IMR-90 (cell line): ENCODE measurements at regions not wholly inside any gene's neighbourhood (a gene's known extent, or its start where the extent isn't known, plus 50 kb on each side); places are given as distances from the start of the nearest gene placed in this dataset.

Source experiments
- ATAC-seq: fragments of 200-7000 bp; cut with Tn5 transposase; 2 replicates; pipeline ENCODE4 v1.9.1; 2020; ENCODE audit warnings: low read depth, mild to moderate bottlenecking, moderate library complexity
- BruUV-seq: library from RNA; stranded (reverse); fragments of 400-500 nt; replicated peaks from 2 replicates; lab custom pipeline; 2021; lab: Mats Ljungman, UMichigan
- CTCF ChIA-PET: fragments of 300-600 bp; formaldehyde crosslinking; extraction: SDS; loops from one replicate; lab custom pipeline; 2021; ENCODE audit warnings: antibody characterized with exemption; lab: Yijun Ruan, JAX
- POLR2A ChIA-PET: fragments of 300-600 bp; sonication (Branson Sonifier 250); formaldehyde crosslinking; loops from one replicate; lab custom pipeline; 2022; ENCODE audit warnings: antibody characterized with exemption; ENCODE audit not compliant: unreplicated experiment; lab: Charles Lee
- DNase-seq: peaks from one replicate; pipeline ENCODE4 v3.0.0; 2013
- H2AFZ ChIP-seq: replicated peaks from 2 replicates; pipeline ENCODE3; 2013; ENCODE audit warnings: low read length, mild to moderate bottlenecking; ENCODE audit not compliant: poor library complexity
- H2AK5ac ChIP-seq: 2 replicates; pipeline ENCODE4 v1.6.1; 2013; ENCODE audit warnings: low read depth, low read length, inconsistent platforms
- H2AK9ac ChIP-seq: replicated peaks from 2 replicates; pipeline ENCODE3; 2013; ENCODE audit warnings: mild to moderate bottlenecking, low read depth, low read length, moderate library complexity; ENCODE audit not compliant: poor library complexity
- H2BK120ac ChIP-seq: 2 replicates; pipeline ENCODE4 v1.6.1; 2013; ENCODE audit warnings: low read depth, low read length, inconsistent platforms
- H2BK15ac ChIP-seq: 3 replicates; pipeline ENCODE4 v1.6.1; 2013; ENCODE audit warnings: low read depth, low read length, inconsistent platforms
- H2BK20ac ChIP-seq: 2 replicates; pipeline ENCODE4 v1.6.1; 2013; ENCODE audit warnings: low read depth, mild to moderate bottlenecking, inconsistent platforms, low read length, moderate library complexity
- H2BK5ac ChIP-seq: 2 replicates; pipeline ENCODE4 v1.6.1; 2013; ENCODE audit warnings: mild to moderate bottlenecking, low read depth, low read length, inconsistent platforms; ENCODE audit not compliant: poor library complexity, severe bottlenecking
- H3K14ac ChIP-seq: replicated peaks from 2 replicates; pipeline ENCODE4 v1.6.1; 2013; ENCODE audit warnings: low read depth, low read length, inconsistent platforms
- H3K18ac ChIP-seq: 2 replicates; pipeline ENCODE4 v1.6.1; 2013; ENCODE audit warnings: low read depth, low read length, control low read depth
- H3K23ac ChIP-seq: 2 replicates; pipeline ENCODE4 v1.6.1; 2013; ENCODE audit warnings: low read depth, low read length, inconsistent platforms
- H3K27ac ChIP-seq: 2 replicates; pipeline ENCODE4 v1.5.1; 2013; ENCODE audit warnings: mild to moderate bottlenecking, control low read depth, low read length; ENCODE audit not compliant: insufficient read depth
- H3K27me3 ChIP-seq: 2 replicates; pipeline ENCODE4 v1.6.1; 2013; ENCODE audit warnings: low read length; ENCODE audit not compliant: control insufficient read depth, insufficient read depth
- H3K36me3 ChIP-seq: 2 replicates; pipeline ENCODE4 v1.6.1; 2013; ENCODE audit warnings: low read length, mixed read lengths; ENCODE audit not compliant: control insufficient read depth, insufficient read depth
- H3K4ac ChIP-seq: 2 replicates; pipeline ENCODE4 v1.6.1; 2013; ENCODE audit warnings: low read depth, low read length, inconsistent platforms
- H3K4me1 ChIP-seq: 2 replicates; pipeline ENCODE4 v1.6.1; 2013; ENCODE audit warnings: low read length, mixed read lengths; ENCODE audit not compliant: control insufficient read depth, insufficient read depth
- H3K4me2 ChIP-seq: 2 replicates; pipeline ENCODE4 v1.6.1; 2013; ENCODE audit warnings: low read depth, mild to moderate bottlenecking, control low read depth, low read length, moderate library complexity
- H3K4me3 ChIP-seq: 2 replicates; pipeline ENCODE4 v1.5.1; 2013; ENCODE audit warnings: low read depth, mild to moderate bottlenecking, control low read depth, low read length, moderate library complexity; ENCODE audit not compliant: insufficient read depth
- H3K56ac ChIP-seq: 2 replicates; pipeline ENCODE4 v1.6.1; 2013; ENCODE audit warnings: low read length, inconsistent platforms; ENCODE audit not compliant: insufficient read depth; ENCODE audit errors: extremely low read depth
- H3K79me1 ChIP-seq, 2 experiments: 2 replicates each; pipeline ENCODE4 v1.6.1; 2013; ENCODE audit warnings: low read length in 2 of 2, inconsistent platforms in 1 of 2, low read depth in 1 of 2
- H3K9ac ChIP-seq: 2 replicates; pipeline ENCODE4 v1.6.1; 2013; ENCODE audit warnings: low read depth, low read length, control low read depth
- H3K9me1 ChIP-seq: 2 replicates; pipeline ENCODE4 v1.6.1; 2013; ENCODE audit warnings: low read length, inconsistent platforms; ENCODE audit not compliant: insufficient read depth
- H3K9me3 ChIP-seq: 2 replicates; pipeline ENCODE4 v1.6.1; 2013; ENCODE audit warnings: low read length; ENCODE audit not compliant: control insufficient read depth, insufficient read depth
- H4K20me1 ChIP-seq: 2 replicates; pipeline ENCODE4 v1.6.1; 2013; ENCODE audit warnings: low read length, inconsistent platforms; ENCODE audit not compliant: insufficient read depth
- H4K5ac ChIP-seq: 2 replicates; pipeline ENCODE4 v1.6.1; 2013; ENCODE audit warnings: mild to moderate bottlenecking, low read depth, low read length, control low read depth
- H4K8ac ChIP-seq, 2 experiments: 2 replicates each; pipeline ENCODE4 v1.6.1; 2013; ENCODE audit warnings: low read depth in 2 of 2, low read length in 2 of 2, control low read depth in 1 of 2, inconsistent platforms in 1 of 2
- H4K91ac ChIP-seq: 2 replicates; pipeline ENCODE4 v1.6.1; 2013; ENCODE audit warnings: low read depth, low read length, inconsistent platforms; ENCODE audit not compliant: insufficient read depth
- FOS ChIP-seq: fragments of 150-350 bp; IDR thresholded peaks from 2 replicates; pipeline ENCODE4 v1.6.1; 2016; ENCODE audit warnings: low read depth, low read length
- RCOR1 ChIP-seq: IDR thresholded peaks from 2 replicates; pipeline ENCODE4 v1.6.1; 2012; ENCODE audit warnings: mild to moderate bottlenecking, low read length, improper control_type of control experiment; ENCODE audit not compliant: insufficient replicate concordance
- WGBS, 2 experiments: methylation state at CpG; one replicate each; pipeline versions ENCODE4 v1.1.5 to v1.1.7; 2013; ENCODE audit warnings: missing lambda C conversion rate in 2 of 2; ENCODE audit not compliant: insufficient read length in 1 of 2; ENCODE audit errors: extremely low coverage in 2 of 2; 5-methylcytosine and 5-hydroxymethylcytosine counted together
- dilution Hi-C: fragments of 300-500 bp; cut with HindIII; formaldehyde crosslinking; loops from one replicate; pipeline ENCODE4 v1.14.3; 2018; ENCODE audit warnings: low sequenced_read_pairs; ENCODE audit not compliant: unreplicated experiment
- in situ Hi-C: fragments of 300-500 bp; cut with MboI; formaldehyde crosslinking; loops from 3 replicates; pipeline ENCODE4 v1.14.3; 2019; ENCODE audit warnings: low sequenced_read_pairs, inconsistent platforms, mixed read lengths
- intact Hi-C: fragments of 100-400 bp; cut with micrococcal nuclease; formaldehyde crosslinking; loops from 2 replicates; pipeline ENCODE4 v1.10.0; 2022

DNA sequence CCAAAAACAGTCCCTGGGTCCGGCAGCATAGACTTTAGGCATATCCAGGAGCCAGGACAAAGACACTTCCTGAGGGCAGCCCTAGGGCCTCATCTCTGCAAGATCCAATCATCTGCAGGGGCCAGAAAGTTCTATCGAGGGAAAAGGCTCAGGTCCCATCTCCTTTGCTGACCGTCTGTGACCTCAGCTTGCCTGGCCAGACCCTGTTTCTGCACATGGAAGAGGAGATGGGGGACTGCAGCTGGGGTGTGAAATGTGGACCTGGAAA lies 51.0 kb upstream of the FCN1 start:
- CTCF ChIA-PET = no interaction called here
- H3K79me1 ChIP-seq = no peaks in the 10 kb centered on the region
- H2BK20ac ChIP-seq = no peak overlapping the region
- H3K36me3 ChIP-seq = no peaks in the 10 kb centered on the region
- no peak overlapping the region for H2BK5ac ChIP-seq
- WGBS, 2 experiments = 60% methylated on average over 1 of the region's 3 CpGs; no CpG with 5 or more reads in 1 of the 2 experiments
- H3K9me1 ChIP-seq = no peaks in the 10 kb centered on the region
- H3K4me2 ChIP-seq = no peak overlapping the region
- intact Hi-C loops = no loop called here
- no peak for ATAC-seq
- no peak overlapping the region for H2BK15ac ChIP-seq
- no peaks in the 10 kb centered on the region; the same call in 1 of the 2 replicates for H3K4me1 ChIP-seq
- no peak overlapping the region for H3K4me3 ChIP-seq
- no peak overlapping the region for H3K56ac ChIP-seq
- H2AFZ ChIP-seq = no peak overlapping the region
- H2AK9ac ChIP-seq = no peak overlapping the region
- no peak overlapping the region for H3K23ac ChIP-seq
- dilution Hi-C loops = no loop called here
- H4K20me1 ChIP-seq = no peaks in the 10 kb centered on the region
- H2BK120ac ChIP-seq = no peak overlapping the region
- H3K14ac ChIP-seq = no peak overlapping the region
- H3K9me3 ChIP-seq = no peaks in the 10 kb centered on the region
- BruUV-seq = no TSS peak
- TF ChIP-seq FOS (no peak), RCOR1 (no peak)
- H3K4ac ChIP-seq = no peak overlapping the region
- no peak overlapping the region for H4K5ac ChIP-seq
- POLR2A ChIA-PET = no interaction called here
- no peak overlapping the region for H4K91ac ChIP-seq
- DNase-seq = no peak
- H3K27me3 ChIP-seq = peaks cover 9% of the 10 kb centered on the region
- H3K18ac ChIP-seq = no peak overlapping the region
- H2AK5ac ChIP-seq = no peak overlapping the region
- in situ Hi-C loops = no loop called here
- no peak overlapping the region for H4K8ac ChIP-seq
- H3K9ac ChIP-seq = no peak overlapping the region
- H3K27ac ChIP-seq = no peak overlapping the region
